ENCODE measurements at regions not wholly inside any gene's neighbourhood (a gene's known extent, or its start where the extent isn't known, plus 50 kb on each side); places are given as distances from the start of the nearest gene placed in this dataset.
"Not testable (repeated sequence)": the region's sequence is repeated elsewhere in the genome, so short reads cannot be mapped to it uniquely, and the experiment has no call there.

- TF ChIP-seq EZH2 (IDR thresholded peaks at IDR 0.05; ENCODE audit: borderline replicate concordance, low read depth, low read length, severe bottlenecking); CTCF (IDR thresholded peaks at IDR 0.05; ENCODE audit: borderline replicate concordance, extremely low read depth, low read length, poor library complexity, severe bottlenecking): not testable (repeated sequence)
Observed at GRCh38 chr9:42283179-42283543, 99.7 kb downstream of the SPATA31A6 start.

Data from DND-41 (cell line).